H1 (cell line): ENCODE measurements at regions not wholly inside any gene's neighbourhood (a gene's known extent, or its start where the extent isn't known, plus 50 kb on each side); places are given as distances from the start of the nearest gene placed in this dataset.

Experiments used
- CTCF ChIA-PET: fragments of 300-600 bp; sonication (Branson Sonifier 250); formaldehyde crosslinking; loops from one replicate; lab custom pipeline; 2021; ENCODE audit not compliant: partially characterized antibody; lab: Charles Lee
- POLR2A ChIA-PET: fragments of 300-600 bp; sonication (Branson Sonifier 250); formaldehyde crosslinking; loops from one replicate; lab custom pipeline; 2021; ENCODE audit warnings: inconsistent platforms; ENCODE audit not compliant: partially characterized antibody; lab: Charles Lee
- DNase-seq, 2 experiments: peaks; one replicate each; pipeline versions ENCODE4 v3.0.0 to v3.0.0-alpha.2; 2010 to 2022; ENCODE audit warnings: low spot score in 2 of 2, low read depth in 1 of 2, mixed read lengths in 1 of 2
- FAIRE-seq: peaks from 2 replicates; lab custom pipeline; 2011; peaks lifted over from hg19 to GRCh38; lab: Jason Lieb, UNC
- H2AFZ ChIP-seq: 2 replicates; pipeline ENCODE4 v1.8.1; 2012; ENCODE audit warnings: low read length, inconsistent platforms
- H2AK5ac ChIP-seq: 2 replicates; pipeline ENCODE4 v1.6.1; 2013; ENCODE audit warnings: low read depth, low read length
- H2BK120ac ChIP-seq: replicated peaks from 2 replicates; pipeline ENCODE3; 2013; ENCODE audit warnings: low read depth, low read length, inconsistent platforms
- H2BK12ac ChIP-seq: 2 replicates; pipeline ENCODE4 v1.6.1; 2013; ENCODE audit warnings: low read depth, low read length
- H2BK15ac ChIP-seq: 2 replicates; pipeline ENCODE4 v1.6.1; 2013; ENCODE audit warnings: low read length
- H2BK20ac ChIP-seq: 2 replicates; pipeline ENCODE4 v1.6.1; 2013; ENCODE audit warnings: low read length
- H2BK5ac ChIP-seq: 2 replicates; pipeline ENCODE4 v1.6.1; 2013; ENCODE audit warnings: low read depth, low read length
- H3K14ac ChIP-seq: 2 replicates; pipeline ENCODE4 v1.6.1; 2013; ENCODE audit warnings: inconsistent platforms; ENCODE audit not compliant: insufficient read length
- H3K18ac ChIP-seq: 2 replicates; pipeline ENCODE4 v1.6.1; 2013; ENCODE audit warnings: low read length; ENCODE audit errors: extremely low read depth
- H3K23ac ChIP-seq: 2 replicates; pipeline ENCODE4 v1.6.1; 2013; ENCODE audit warnings: inconsistent platforms; ENCODE audit not compliant: insufficient read length
- H3K23me2 ChIP-seq: 2 replicates; pipeline ENCODE4 v1.6.1; 2013; ENCODE audit warnings: low read depth, low read length
- H3K27ac ChIP-seq: 2 replicates; pipeline ENCODE4 v1.6.1; 2011; ENCODE audit warnings: low read depth, low read length, inconsistent platforms
- H3K27me3 ChIP-seq, 4 experiments: replicated peaks in 1 of 4; 1 replicate in 1 of 4; 2 replicates in 3 of 4; pipeline versions ENCODE4 v1.6.1 to v1.8.1; 2011 to 2013; ENCODE audit warnings: low read length in 3 of 4, mild to moderate bottlenecking in 3 of 4, inconsistent platforms in 2 of 4, mixed read lengths in 2 of 4, moderate library complexity in 1 of 4; ENCODE audit not compliant: control insufficient read depth in 3 of 4, insufficient read depth in 3 of 4; ENCODE audit errors: extremely low read depth in 1 of 4
- H3K36me3 ChIP-seq, 4 experiments: 2 replicates each; pipeline versions ENCODE4 v1.6.1 to v1.8.1; 2011 to 2013; ENCODE audit warnings: mild to moderate bottlenecking in 4 of 4, low read length in 3 of 4, moderate library complexity in 2 of 4, control low read depth in 1 of 4, inconsistent platforms in 1 of 4; ENCODE audit not compliant: insufficient read depth in 4 of 4, control insufficient read depth in 2 of 4
- H3K4ac ChIP-seq: replicated peaks from 2 replicates; pipeline ENCODE3; 2013; ENCODE audit warnings: low read length, low read depth, mixed read lengths, inconsistent platforms; ENCODE audit not compliant: insufficient read length
- H3K4me1 ChIP-seq, 4 experiments: replicated peaks in 1 of 4; 1 replicate in 1 of 4; 2 replicates in 3 of 4; pipeline versions ENCODE4 v1.6.1 to v1.8.1; 2011 to 2013; ENCODE audit warnings: low read length in 3 of 4, inconsistent platforms in 2 of 4, mixed read lengths in 1 of 4; ENCODE audit not compliant: insufficient read depth in 4 of 4, control insufficient read depth in 3 of 4
- H3K4me2 ChIP-seq, 2 experiments: 2 replicates each; pipeline versions ENCODE4 v1.6.1 to v1.8.1; 2011 to 2013; ENCODE audit warnings: low read depth in 2 of 2, low read length in 2 of 2, control low read depth in 1 of 2, inconsistent platforms in 1 of 2, mild to moderate bottlenecking in 1 of 2; ENCODE audit not compliant: insufficient read depth in 1 of 2
- H3K4me3 ChIP-seq, 4 experiments: fragments of 200-600, 300-600 bp in 1 of 4; sonication (generic), shearing (Covaris generic), sonication (Bioruptor Twin) in 1 of 4; 2 replicates each; pipeline versions ENCODE4 v1.5.1 to v1.8.1; 2011 to 2016; ENCODE audit warnings: low read length in 4 of 4, low read depth in 3 of 4, control low read depth in 2 of 4, inconsistent platforms in 2 of 4, mild to moderate bottlenecking in 2 of 4, mixed read lengths in 1 of 4, moderate library complexity in 1 of 4; ENCODE audit not compliant: insufficient read depth in 2 of 4; ENCODE audit errors: extremely low read depth in 1 of 4
- H3K56ac ChIP-seq: replicated peaks from 2 replicates; pipeline ENCODE3; 2013; ENCODE audit warnings: low read depth, mild to moderate bottlenecking, mixed read lengths, low read length, inconsistent platforms; ENCODE audit not compliant: insufficient read length
- H3K79me1 ChIP-seq: 2 replicates; pipeline ENCODE4 v1.6.1; 2013; ENCODE audit warnings: low read depth, low read length, control low read depth
- H3K79me2 ChIP-seq, 2 experiments: 2 replicates each; pipeline versions ENCODE4 v1.6.1 to v1.8.1; 2012 to 2013; ENCODE audit warnings: low read length in 2 of 2, mild to moderate bottlenecking in 2 of 2, inconsistent platforms in 1 of 2; ENCODE audit not compliant: insufficient read depth in 2 of 2, control insufficient read depth in 1 of 2
- H3K9ac ChIP-seq, 4 experiments: replicated peaks in 1 of 4; 1 replicate in 1 of 4; 2 replicates in 3 of 4; pipeline versions ENCODE4 v1.6.1 to v1.8.1; 2011 to 2013; ENCODE audit warnings: low read depth in 3 of 4, low read length in 3 of 4, control low read depth in 2 of 4, mild to moderate bottlenecking in 2 of 4, moderate library complexity in 2 of 4, inconsistent platforms in 1 of 4; ENCODE audit errors: extremely low read depth in 1 of 4
- H3K9me3 ChIP-seq, 2 experiments: 2 replicates each; pipeline versions ENCODE4 v1.6.1 to v1.8.1; 2012 to 2013; ENCODE audit warnings: mild to moderate bottlenecking in 2 of 2, moderate library complexity in 2 of 2, control low read depth in 1 of 2, inconsistent platforms in 1 of 2, low read depth in 1 of 2, low read length in 1 of 2, mixed read lengths in 1 of 2; ENCODE audit not compliant: insufficient read depth in 2 of 2
- H4K20me1 ChIP-seq, 2 experiments: replicated peaks in 1 of 2; 2 replicates each; pipeline versions ENCODE3 to v1.8.1; 2011 to 2013; ENCODE audit warnings: inconsistent platforms in 2 of 2, low read length in 2 of 2, mild to moderate bottlenecking in 1 of 2; ENCODE audit not compliant: insufficient read depth in 2 of 2, control insufficient read depth in 1 of 2
- H4K5ac ChIP-seq: 2 replicates; pipeline ENCODE4 v1.6.1; 2013; ENCODE audit warnings: low read length, low read depth, mixed read lengths, inconsistent platforms; ENCODE audit not compliant: insufficient read length
- H4K8ac ChIP-seq: 2 replicates; pipeline ENCODE4 v1.8.0; 2013; ENCODE audit warnings: mild to moderate bottlenecking, moderate library complexity, low read length, inconsistent platforms; ENCODE audit not compliant: insufficient read depth; ENCODE audit errors: extremely low read depth
- H4K91ac ChIP-seq: replicated peaks from 2 replicates; pipeline ENCODE3; 2013; ENCODE audit warnings: low read length, mixed read lengths, inconsistent platforms; ENCODE audit not compliant: insufficient read length
- BCL11A ChIP-seq, 2 experiments: IDR thresholded peaks; one replicate each; pipeline ENCODE4 v1.6.1; 2011; ENCODE audit warnings: low read depth in 2 of 2, low read length in 2 of 2, mild to moderate bottlenecking in 2 of 2
- CTBP2 ChIP-seq: IDR thresholded peaks from 2 replicates; pipeline ENCODE4 v1.7.0; 2011; ENCODE audit warnings: borderline replicate concordance, mild to moderate bottlenecking, moderate library complexity, mixed read lengths, low read length; ENCODE audit not compliant: insufficient read depth, insufficient read length
- GABPA ChIP-seq: IDR thresholded peaks from 2 replicates; pipeline ENCODE4 v1.6.1; 2011; ENCODE audit warnings: mild to moderate bottlenecking, low read length, moderate library complexity, borderline replicate concordance; ENCODE audit not compliant: insufficient read depth
- NANOG ChIP-seq: IDR thresholded peaks from 2 replicates; pipeline ENCODE4 v1.6.1; 2011; ENCODE audit warnings: low read length, low read depth, mild to moderate bottlenecking, inconsistent platforms; ENCODE audit not compliant: insufficient read depth, poor library complexity, severe bottlenecking
- POLR2A ChIP-seq, 2 experiments: IDR thresholded peaks; 1 replicate in 1 of 2; 2 replicates in 1 of 2; pipeline ENCODE4 v1.6.1; 2011; ENCODE audit warnings: low read depth in 2 of 2, low read length in 2 of 2, mild to moderate bottlenecking in 2 of 2; ENCODE audit errors: control extremely low read depth in 1 of 2
- POLR2AphosphoS5 ChIP-seq: IDR thresholded peaks from 2 replicates; pipeline ENCODE4 v1.6.1; 2011; ENCODE audit warnings: low read depth, low read length
- POU5F1 ChIP-seq: IDR thresholded peaks from 2 replicates; pipeline ENCODE4 v1.6.1; 2011; ENCODE audit warnings: low read depth, mild to moderate bottlenecking, low read length, moderate library complexity
- RFX5 ChIP-seq: IDR thresholded peaks from 2 replicates; pipeline ENCODE4 v1.6.1; 2011; ENCODE audit warnings: low read depth, low read length, improper control_type of control experiment, borderline replicate concordance
- SIN3A ChIP-seq, 2 experiments: IDR thresholded peaks in 1 of 2; conservative IDR thresholded peaks in 1 of 2; 2 replicates each; pipeline ENCODE4 v1.6.1; 2011 to 2012; ENCODE audit warnings: low read length in 2 of 2, improper control_type of control experiment in 1 of 2, low read depth in 1 of 2, mild to moderate bottlenecking in 1 of 2
- TAF7 ChIP-seq: optimal IDR thresholded peaks from 2 replicates; pipeline ENCODE3; 2011; ENCODE audit warnings: low read depth, mild to moderate bottlenecking, inconsistent platforms, low read length, moderate library complexity, borderline replicate concordance
- TBP ChIP-seq: IDR thresholded peaks from 2 replicates; pipeline ENCODE4 v1.6.1; 2011; ENCODE audit warnings: low read depth, low read length, improper control_type of control experiment
- USF2 ChIP-seq: IDR thresholded peaks from 2 replicates; pipeline ENCODE4 v1.6.1; 2011; ENCODE audit warnings: low read length, improper control_type of control experiment
- ZNF274 ChIP-seq: IDR thresholded peaks from 2 replicates; pipeline ENCODE4 v1.7.0; 2012; ENCODE audit warnings: low read length, borderline replicate concordance; ENCODE audit errors: extremely low read depth
- WGBS, 2 experiments: shearing (Covaris generic) in 1 of 2; methylation state at CpG; one replicate each; pipeline versions ENCODE4 v1.1.6 to v1.1.7; 2013 to 2015; ENCODE audit warnings: low lambda C conversion rate in 2 of 2, mixed read lengths in 2 of 2, inconsistent platforms in 1 of 2, low coverage in 1 of 2, missing lambda C conversion rate in 1 of 2; ENCODE audit not compliant: insufficient replicate concordance in 2 of 2, insufficient coverage in 1 of 2, insufficient read length in 1 of 2; ENCODE audit errors: extremely low coverage in 1 of 2, missing lambda C conversion rate in 1 of 2; 5-methylcytosine and 5-hydroxymethylcytosine counted together

- Histone ChIP-seq H4K20me1 (no peaks in the 10 kb centered on the region), H4K5ac (no peak overlapping the region), H3K27ac (no peak overlapping the region), H3K4me3 (no peak overlapping the region), H4K8ac (no peak overlapping the region), H3K23me2 (no peaks in the 10 kb centered on the region), H2BK15ac (0 out of 2 replicates have a peak overlapping the region, but pooled peaks have one; percentile 32), H3K4me2 (no peak overlapping the region), H3K27me3 (no peaks in the 10 kb centered on the region), H3K79me1 (no peaks in the 10 kb centered on the region), H2AK5ac (no peak overlapping the region), H3K23ac (no peak overlapping the region), H2BK12ac (no peak overlapping the region), H3K79me2 (no peaks in the 10 kb centered on the region), H3K4me1 (no peaks in the 10 kb centered on the region), H3K36me3 (no peaks in the 10 kb centered on the region), H3K18ac (no peak overlapping the region), H2BK120ac (no peak overlapping the region), H4K91ac (no peak overlapping the region), H2AFZ (no peak overlapping the region), H3K9me3 (peaks cover 11 to 25% of the 10 kb centered on the region in 2 experiments), H3K9ac (no peak overlapping the region), H3K56ac (no peak overlapping the region), H2BK5ac (no peak overlapping the region), H3K14ac (no peak overlapping the region), H3K4ac (no peak overlapping the region), H2BK20ac (no peak overlapping the region)
- CTCF ChIA-PET, result interaction anchor here (0.6 to 1.0 kb wide), 2 partner anchors 46 to 833 kb away, joined by 3 read pairs; no protein-coding TSS in a partner anchor
- DNase-seq, result no peak
- POLR2A ChIA-PET, result no interaction called here
- no peak for FAIRE-seq
- TF ChIP-seq USF2 (no peak), ZNF274 (no peak), BCL11A (IDR thresholded peaks at IDR 0.05; ENCODE audit: low read depth in 2 of 2, low read length in 2 of 2) (no peak), CTBP2 (no peak), POU5F1 (no peak), SIN3A (conservative IDR thresholded peaks at IDR 0.05 in 1 of 2, IDR thresholded peaks at IDR 0.05 in 1 of 2; ENCODE audit: low read depth in 1 of 2, low read length in 2 of 2) (no peak), POLR2AphosphoS5 (no peak), NANOG (no peak), GABPA (no peak), TBP (no peak), RFX5 (no peak), TAF7 (no peak), POLR2A (IDR thresholded peaks at IDR 0.05; ENCODE audit: control extremely low read depth in 1 of 2, low read depth in 2 of 2, low read length in 2 of 2) (no peak)
- 100% methylated on average over 2 of the region's 2 CpGs; no CpG with 5 or more reads in 1 of the 2 experiments for WGBS, 2 experiments
These were observed 72.8 kb upstream of the ECI2 start for GRCh38 chr6:4208158-4208557.
